Neural cell (in vitro differentiated cells): ENCODE measurements at regions not wholly inside any gene's neighbourhood (a gene's known extent, or its start where the extent isn't known, plus 50 kb on each side); places are given as distances from the start of the nearest gene placed in this dataset.

Experiments used
- H2AFZ ChIP-seq: fragments of 200-600, 300-800 bp; sonication (generic), shearing (Covaris generic); 2 replicates; pipeline ENCODE4 v1.6.0; 2014; ENCODE audit warnings: low read depth, mild to moderate bottlenecking, antibody characterized with exemption, low read length, moderate library complexity
- H3F3A ChIP-seq: fragments of 200-600 bp; shearing (Covaris generic); 2 replicates; pipeline ENCODE4 v1.6.1; 2016; ENCODE audit warnings: mild to moderate bottlenecking, moderate library complexity, mixed read lengths, antibody characterized with exemption, low read length; ENCODE audit not compliant: insufficient read depth, poor library complexity, severe bottlenecking
- H3K27ac ChIP-seq: fragments of 200-600, 300-800 bp; sonication (generic), shearing (Covaris generic); 2 replicates; pipeline ENCODE4 v1.5.1; 2014; ENCODE audit warnings: mild to moderate bottlenecking, low read length, moderate library complexity
- H3K27me3 ChIP-seq: fragments of 300-800, 200-600 bp; sonication (generic), shearing (Covaris generic); 2 replicates; pipeline ENCODE4 v1.6.0; 2014; ENCODE audit warnings: mild to moderate bottlenecking, low read depth, low read length, moderate library complexity; ENCODE audit not compliant: insufficient read depth
- H3K36me3 ChIP-seq: fragments of 300-800, 200-600 bp; sonication (generic), shearing (Covaris generic); 2 replicates; pipeline ENCODE4 v1.5.1; 2014; ENCODE audit warnings: mild to moderate bottlenecking, antibody characterized with exemption, low read length, moderate library complexity; ENCODE audit not compliant: insufficient read depth
- H3K4me2 ChIP-seq: fragments of 300-800, 200-600 bp; sonication (generic), shearing (Covaris generic); 2 replicates; pipeline ENCODE4 v1.6.0; 2014; ENCODE audit warnings: mild to moderate bottlenecking, low read length
- H3K4me3 ChIP-seq: fragments of 300-800, 200-600 bp; sonication (generic), shearing (Covaris generic); 2 replicates; pipeline ENCODE4 v1.5.1; 2014; ENCODE audit warnings: mild to moderate bottlenecking, low read length, moderate library complexity
- H3K79me2 ChIP-seq: fragments of 200-600 bp; shearing (Covaris generic); replicated peaks from 2 replicates; pipeline ENCODE4 v1.6.0; 2014; ENCODE audit warnings: mild to moderate bottlenecking, low read length, moderate library complexity; ENCODE audit not compliant: insufficient read depth
- H3K9ac ChIP-seq: fragments of 300-800, 200-600 bp; sonication (generic), shearing (Covaris generic); 2 replicates; pipeline ENCODE4 v1.6.1; 2016; ENCODE audit warnings: mild to moderate bottlenecking, low read length, mixed read lengths
- H3K9me2 ChIP-seq: fragments of 200-600 bp; shearing (Covaris generic); 2 replicates; pipeline ENCODE4 v1.6.1; 2016; ENCODE audit warnings: mild to moderate bottlenecking, low read length, mixed read lengths; ENCODE audit not compliant: insufficient read depth
- H3K9me3 ChIP-seq: fragments of 200-600, 300-800 bp; sonication (generic), shearing (Covaris generic); 2 replicates; pipeline ENCODE4 v1.6.1; 2016; ENCODE audit warnings: mild to moderate bottlenecking, mixed run types, low read length, moderate library complexity, mixed read lengths
- H4K20me1 ChIP-seq: fragments of 200-600 bp; shearing (Covaris generic); 2 replicates; pipeline ENCODE4 v1.6.1; 2016; ENCODE audit warnings: mild to moderate bottlenecking, mixed run types; ENCODE audit not compliant: insufficient read depth
- CTCF ChIP-seq: fragments of 450-650 bp; IDR thresholded peaks from 2 replicates; pipeline ENCODE4 v1.5.1; 2014; ENCODE audit warnings: antibody characterized with exemption, mild to moderate bottlenecking, moderate library complexity; ENCODE audit not compliant: poor library complexity, severe bottlenecking
- EP300 ChIP-seq: fragments of 450-650 bp; conservative IDR thresholded peaks from 2 replicates; pipeline ENCODE4 v1.6.1; 2014; ENCODE audit warnings: antibody characterized with exemption, mild to moderate bottlenecking, moderate library complexity; ENCODE audit not compliant: poor library complexity, severe bottlenecking
- EZH2 ChIP-seq: fragments of 200-600, 300-800 bp; shearing (Covaris generic), sonication (generic); IDR thresholded peaks from 2 replicates; pipeline ENCODE4 v1.6.1; 2014; ENCODE audit warnings: antibody characterized with exemption, low read length, borderline replicate concordance, mild to moderate bottlenecking; ENCODE audit not compliant: insufficient read depth, poor library complexity, severe bottlenecking
- MXI1 ChIP-seq: fragments of 450-650 bp; conservative IDR thresholded peaks from 2 replicates; pipeline ENCODE4 v1.6.1; 2014; ENCODE audit warnings: antibody characterized with exemption, mild to moderate bottlenecking; ENCODE audit not compliant: poor library complexity, severe bottlenecking
- POLR2AphosphoS5 ChIP-seq: IDR thresholded peaks from 2 replicates; pipeline ENCODE4 v1.6.1; 2012
- RAD21 ChIP-seq: fragments of 450-650 bp; conservative IDR thresholded peaks from 2 replicates; pipeline ENCODE4 v1.6.1; 2014; ENCODE audit warnings: antibody characterized with exemption, mild to moderate bottlenecking, moderate library complexity
- REST ChIP-seq: IDR thresholded peaks from 2 replicates; pipeline ENCODE4 v1.6.1; 2012; ENCODE audit warnings: borderline replicate concordance
- SMC3 ChIP-seq: fragments of 450-650 bp; conservative IDR thresholded peaks from 2 replicates; pipeline ENCODE4 v1.6.1; 2014; ENCODE audit warnings: antibody characterized with exemption, mild to moderate bottlenecking, moderate library complexity; ENCODE audit not compliant: poor library complexity
- TAF1 ChIP-seq: IDR thresholded peaks from 2 replicates; pipeline ENCODE4 v1.6.1; 2012; ENCODE audit warnings: low read depth

- no peak overlapping the region for H3K9ac ChIP-seq
- TF ChIP-seq REST: no peak
- TF ChIP-seq TAF1: no peak
- no peak for TF ChIP-seq POLR2AphosphoS5
- TF ChIP-seq EP300: no peak
- TF ChIP-seq SMC3: no peak
- no peak for TF ChIP-seq MXI1
- no peak for TF ChIP-seq EZH2
- no peak for TF ChIP-seq RAD21
- TF ChIP-seq CTCF: no peak
- no peaks in the 10 kb centered on the region for H3K36me3 ChIP-seq
- H3K4me3 ChIP-seq: no peak overlapping the region
- no peak overlapping the region for H3K27ac ChIP-seq
- no peaks in the 10 kb centered on the region for H3K79me2 ChIP-seq
- H3K4me2 ChIP-seq: no peak overlapping the region
- H3K9me2 ChIP-seq: no peaks in the 10 kb centered on the region
- no peaks in the 10 kb centered on the region for H3F3A ChIP-seq
- no peaks in the 10 kb centered on the region for H3K9me3 ChIP-seq
- H2AFZ ChIP-seq: no peak overlapping the region
- H3K27me3 ChIP-seq: no peaks in the 10 kb centered on the region
- no peaks in the 10 kb centered on the region for H4K20me1 ChIP-seq
These were observed 77.6 kb upstream of the PRKCQ start for GRCh38 chr10:6657669-6658068.

- Histone ChIP-seq H3K79me2 (no peaks in the 10 kb centered on the region), H4K20me1 (no peaks in the 10 kb centered on the region), H3K9me2 (no peaks in the 10 kb centered on the region), H3K36me3 (no peaks in the 10 kb centered on the region), H3F3A (no peaks in the 10 kb centered on the region), H3K27me3 (no peaks in the 10 kb centered on the region), H3K4me2 (no peak overlapping the region), H3K9ac (no peak overlapping the region), H2AFZ (no peak overlapping the region), H3K9me3 (no peaks in the 10 kb centered on the region), H3K27ac (no peak overlapping the region), H3K4me3 (no peak overlapping the region)
- no peak for TF ChIP-seq CTCF
- no peak for TF ChIP-seq REST
- TF ChIP-seq RAD21: no peak
- TF ChIP-seq SMC3: no peak
- no peak for TF ChIP-seq MXI1
These were observed 77.1 kb upstream of the PRKCQ start for GRCh38 chr10:6657196-6657595.
